ENCODE measurements at regions not wholly inside any gene's neighbourhood (a gene's known extent, or its start where the extent isn't known, plus 50 kb on each side); places are given as distances from the start of the nearest gene placed in this dataset.

DNA sequence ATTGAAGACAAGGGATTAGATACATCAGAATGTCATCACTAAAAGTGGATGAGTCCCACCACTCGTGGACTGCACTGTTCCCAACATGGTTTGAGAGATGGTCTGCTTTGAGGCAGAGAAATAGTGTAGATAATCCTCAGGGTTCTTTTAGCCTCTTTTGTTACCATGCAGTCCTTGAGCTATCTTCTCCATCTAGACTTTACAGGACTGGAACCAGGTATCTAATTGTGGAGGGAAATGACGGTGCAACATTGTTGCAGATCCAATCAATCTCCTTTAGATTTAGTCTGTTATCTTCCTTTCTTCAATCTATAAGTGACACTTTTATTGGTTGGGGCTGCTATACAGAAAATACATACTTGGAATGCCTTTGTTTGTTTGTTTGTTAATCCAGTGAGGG, 183.8 kb upstream of the CWC22 start:
- DNase-seq, result no peak

DNA sequence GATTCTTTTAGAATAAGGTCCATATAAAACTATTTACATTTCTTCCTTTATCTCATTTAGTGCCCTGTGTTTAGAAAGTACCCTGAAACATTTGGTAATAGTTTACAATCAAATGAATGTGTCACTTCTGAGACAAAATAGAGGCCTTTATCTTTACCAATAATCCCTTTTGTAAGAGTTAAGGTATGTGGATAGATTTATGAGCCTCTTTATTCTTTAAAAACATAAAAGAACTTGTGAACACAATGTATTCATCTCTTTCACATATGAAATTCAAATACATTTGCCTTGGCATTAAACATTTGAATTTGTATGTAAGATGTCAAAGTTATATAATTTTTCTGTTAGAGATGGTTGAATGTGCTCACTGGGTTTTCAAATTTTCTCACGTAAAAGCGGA, 180.5 kb upstream of the CWC22 start:
- DNase-seq, result no peak

DNA sequence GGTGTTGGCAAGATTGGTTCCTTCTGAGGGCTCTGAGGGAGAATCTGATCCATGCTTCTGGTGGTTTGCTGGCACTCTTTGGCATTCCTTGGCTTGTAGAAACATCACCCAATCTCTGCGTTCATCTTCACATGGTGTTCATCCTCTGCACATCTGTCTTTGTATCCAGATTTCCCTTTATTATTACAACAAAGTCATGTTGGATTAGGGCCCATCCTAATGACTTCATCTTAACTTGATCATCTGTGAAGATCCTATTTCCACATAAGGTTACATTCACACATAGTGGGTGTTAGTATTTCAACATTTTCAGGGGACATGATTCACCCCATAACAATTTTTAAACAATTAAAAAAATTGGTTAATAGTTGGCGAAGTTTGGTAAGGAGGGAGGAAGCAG, 177.4 kb upstream of the CWC22 start:
- DNase-seq, result no peak

- DNase-seq, result no peak
Measured at GRCh38 chr2:180180511-180180910, 173.4 kb upstream of the CWC22 start.

GRCh38 chr2:180177534-180177933, 170.4 kb upstream of the CWC22 start:
- no peak for DNase-seq

DNA sequence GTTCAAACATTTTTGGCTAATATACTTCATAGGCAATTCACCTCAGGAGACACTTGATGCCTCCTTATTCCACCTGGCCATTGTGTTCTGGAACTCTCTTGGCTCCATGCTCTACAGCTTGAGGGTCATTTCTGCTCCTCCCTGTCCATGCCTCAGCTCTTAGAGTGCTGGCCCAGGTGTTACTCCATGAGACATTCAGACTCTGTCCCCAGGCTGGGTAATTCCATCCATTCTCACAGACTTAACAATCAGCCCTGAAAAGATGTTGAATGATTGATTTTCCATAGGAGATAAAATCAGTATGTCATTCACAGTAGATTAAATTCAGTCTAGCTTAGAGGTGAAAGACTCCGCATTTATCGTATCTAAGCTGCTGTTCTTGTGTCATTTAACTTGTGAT, 168.6 kb upstream of the CWC22 start:
- DNase-seq, result no peak

GRCh38 chr2:180174580-180174979, 167.5 kb upstream of the CWC22 start:
- DNase-seq, result no peak

GRCh38 chr2:180169474-180169873, 162.4 kb upstream of the CWC22 start:
- peak; percentile 20 for DNase-seq

GRCh38 chr2:180161415-180161814, 154.3 kb upstream of the CWC22 start:
- DNase-seq, result no peak

DNA sequence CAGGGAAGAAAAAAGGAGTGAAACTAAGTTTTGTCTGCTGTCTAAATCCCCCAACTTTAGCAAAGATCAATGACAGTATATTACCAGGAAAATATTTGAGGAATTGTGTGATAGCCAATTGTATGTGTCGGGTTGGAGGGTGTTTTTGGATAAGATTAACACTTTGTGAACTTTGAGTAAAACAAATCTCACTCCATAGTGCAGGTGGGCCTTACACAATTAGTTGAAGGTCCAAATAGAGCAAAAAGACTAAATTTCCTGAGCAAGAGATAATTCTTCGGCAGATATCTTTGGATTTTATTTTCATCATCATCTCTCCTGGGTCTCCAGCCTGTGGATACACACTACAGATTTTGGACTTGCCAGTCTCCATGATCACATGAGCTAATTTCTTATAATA, 152.8 kb upstream of the CWC22 start:
- no peak for DNase-seq

DNA sequence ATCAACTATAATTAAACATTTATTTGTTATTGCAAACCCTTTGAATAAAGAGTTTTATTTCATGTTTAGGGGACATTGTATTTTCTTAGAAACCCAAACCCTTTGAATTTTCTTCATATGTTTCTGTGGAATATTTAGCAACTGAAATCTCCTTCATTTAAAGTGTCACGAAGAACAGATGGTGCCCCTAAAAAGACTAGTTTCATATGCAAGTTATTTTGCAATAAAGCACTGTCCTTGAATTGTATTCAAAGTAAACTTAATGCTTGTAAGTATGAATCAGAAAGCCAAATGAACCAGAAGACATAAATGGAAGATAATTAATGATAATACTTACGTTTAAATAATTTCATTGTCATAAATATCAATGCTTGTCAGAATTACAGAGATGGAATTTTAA, 151.9 kb upstream of the CWC22 start:
- DNase-seq, result no peak

GRCh38 chr2:180156651-180157050, 149.6 kb upstream of the CWC22 start:
- DNase-seq, result no peak

DNA sequence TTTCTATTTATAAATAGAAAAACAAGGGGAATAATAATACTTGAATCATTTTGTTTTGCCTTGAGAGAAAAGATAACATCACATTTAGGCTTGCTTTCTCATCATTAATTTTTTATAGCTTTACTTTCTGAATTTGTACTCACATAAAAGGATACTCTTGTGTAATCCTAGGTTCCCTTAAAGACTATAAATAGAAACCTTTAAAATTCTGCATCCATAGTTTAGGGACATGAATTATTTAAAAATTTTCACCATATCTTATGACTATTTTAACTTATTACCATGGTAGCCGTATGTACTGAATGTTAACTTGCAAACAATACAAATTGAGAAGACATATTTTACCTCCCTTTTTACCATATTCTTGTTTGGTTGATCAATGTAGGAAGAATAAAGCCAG, 143.5 kb upstream of the CWC22 start:
- DNase-seq, result no peak

DNA sequence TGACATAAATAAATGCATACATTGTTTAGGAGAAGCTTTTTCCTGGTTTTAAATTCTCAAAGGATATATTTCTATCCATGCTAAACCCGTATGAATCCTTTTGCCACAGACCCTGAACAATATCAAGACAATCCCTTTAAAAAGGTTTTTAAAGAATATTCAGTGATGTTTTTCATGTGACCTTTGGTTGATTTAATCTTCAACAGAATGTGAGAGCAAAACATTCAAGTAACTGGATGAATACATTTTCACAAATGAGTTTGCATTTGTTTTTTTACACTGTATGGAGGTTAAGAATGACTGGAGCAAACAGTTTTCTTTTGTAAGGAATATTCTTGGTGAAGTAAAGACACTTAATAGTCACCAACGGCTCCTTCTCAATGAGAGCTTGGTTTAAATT, 139.4 kb upstream of the CWC22 start:
- DNase-seq, result no peak

GRCh38 chr2:180146114-180146513, 139.0 kb upstream of the CWC22 start:
- no peak for DNase-seq

- no peak for DNase-seq
Measured at GRCh38 chr2:180145163-180145562, 138.1 kb upstream of the CWC22 start.

GRCh38 chr2:180144338-180144813, 137.3 kb upstream of the CWC22 start:
- DNase-seq, result no peak

DNA sequence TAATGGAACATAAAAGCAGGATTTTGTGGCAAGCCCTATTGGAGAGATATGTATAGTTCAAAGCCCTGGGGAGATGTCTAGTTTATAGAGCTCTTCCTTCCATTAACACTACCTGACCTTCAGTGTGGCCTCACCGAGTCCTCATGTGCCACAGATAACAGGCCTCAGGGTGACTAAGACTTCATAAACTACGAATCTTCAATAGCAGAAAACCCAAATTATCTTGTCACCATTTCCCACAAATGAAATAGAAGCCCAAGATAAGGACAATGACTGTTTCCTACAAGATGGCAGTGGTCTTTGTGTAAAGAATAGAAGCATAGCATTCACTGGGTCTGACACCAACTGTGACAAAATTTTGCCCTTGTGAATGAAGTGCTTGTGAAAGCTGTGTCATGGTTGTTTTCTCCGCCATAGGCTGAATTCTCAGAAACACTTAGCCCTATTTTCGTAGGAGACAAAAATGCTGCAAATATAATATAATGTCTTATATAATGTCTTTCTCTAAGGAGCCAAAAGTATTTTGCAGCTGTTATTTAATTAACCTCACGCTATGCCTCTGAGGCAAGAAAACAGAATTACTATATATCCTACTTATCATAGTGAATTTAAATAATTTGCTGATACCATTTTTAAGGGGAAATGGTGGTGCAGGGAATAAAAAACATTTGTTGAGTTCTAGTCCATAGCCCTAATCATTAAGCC, 136.7 kb upstream of the CWC22 start:
- no peak for DNase-seq

- peak; percentile 73 for DNase-seq
Measured at GRCh38 chr2:180141600-180141999, 134.5 kb upstream of the CWC22 start.

GRCh38 chr2:180133736-180134135, 126.6 kb upstream of the CWC22 start:
- DNase-seq, result peak; percentile 13

DNA sequence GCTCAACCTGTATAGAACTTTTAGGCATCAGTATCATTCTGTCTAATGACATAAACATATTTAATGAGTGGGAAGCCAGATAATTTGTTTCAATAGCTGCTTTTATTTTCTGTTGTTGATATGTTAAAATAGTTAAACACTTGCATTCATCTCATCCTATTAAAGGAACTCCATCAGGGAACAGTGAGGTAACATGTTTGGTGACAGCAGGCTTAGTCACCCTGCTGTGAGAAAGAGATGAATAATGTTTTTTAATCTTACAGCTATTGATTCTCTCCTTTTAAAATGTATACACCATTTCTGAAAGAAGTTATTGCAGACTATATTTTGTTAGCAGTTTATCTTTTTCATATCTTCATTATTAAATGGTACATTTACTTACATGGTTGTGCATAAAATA, 123.3 kb upstream of the CWC22 start:
- no peak for DNase-seq

GRCh38 chr2:180128861-180129260, 121.8 kb upstream of the CWC22 start:
- DNase-seq, result no peak

DNA sequence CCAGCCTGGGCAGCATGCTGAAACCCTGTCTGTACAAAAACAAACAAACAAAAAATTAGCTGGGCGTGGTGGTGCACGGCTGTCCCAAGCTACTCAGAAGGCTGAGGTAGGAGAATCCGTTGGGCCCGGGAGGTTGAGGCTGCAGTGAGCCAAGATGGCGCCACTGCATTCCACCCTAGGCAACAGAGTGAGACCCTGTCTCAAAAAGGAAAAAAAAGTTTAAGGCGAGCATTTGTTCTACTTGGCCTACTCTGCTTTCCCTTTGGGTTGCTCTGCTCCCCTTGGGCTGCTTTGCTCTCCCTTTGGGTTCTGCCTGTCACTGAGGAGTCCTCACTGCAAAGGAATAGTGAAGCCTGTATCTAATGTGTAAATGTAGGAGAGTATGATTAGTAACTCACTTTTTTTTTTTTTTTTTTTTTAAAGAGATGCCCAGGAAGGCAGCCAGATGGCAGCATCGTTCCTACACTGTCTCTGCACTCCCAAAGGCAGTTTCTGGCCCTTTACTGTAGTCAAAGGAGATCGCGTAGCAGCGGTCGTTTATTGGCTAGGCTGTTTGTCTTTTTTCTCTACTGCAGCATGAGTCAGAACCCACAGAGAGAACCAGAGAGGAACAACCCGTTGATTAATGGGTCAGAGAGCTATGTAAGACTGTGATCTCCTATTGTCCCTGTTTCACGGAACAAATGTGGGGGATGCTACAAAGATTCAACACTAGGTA, 118.3 kb upstream of the CWC22 start:
- peak; percentile 94 for DNase-seq

DNA sequence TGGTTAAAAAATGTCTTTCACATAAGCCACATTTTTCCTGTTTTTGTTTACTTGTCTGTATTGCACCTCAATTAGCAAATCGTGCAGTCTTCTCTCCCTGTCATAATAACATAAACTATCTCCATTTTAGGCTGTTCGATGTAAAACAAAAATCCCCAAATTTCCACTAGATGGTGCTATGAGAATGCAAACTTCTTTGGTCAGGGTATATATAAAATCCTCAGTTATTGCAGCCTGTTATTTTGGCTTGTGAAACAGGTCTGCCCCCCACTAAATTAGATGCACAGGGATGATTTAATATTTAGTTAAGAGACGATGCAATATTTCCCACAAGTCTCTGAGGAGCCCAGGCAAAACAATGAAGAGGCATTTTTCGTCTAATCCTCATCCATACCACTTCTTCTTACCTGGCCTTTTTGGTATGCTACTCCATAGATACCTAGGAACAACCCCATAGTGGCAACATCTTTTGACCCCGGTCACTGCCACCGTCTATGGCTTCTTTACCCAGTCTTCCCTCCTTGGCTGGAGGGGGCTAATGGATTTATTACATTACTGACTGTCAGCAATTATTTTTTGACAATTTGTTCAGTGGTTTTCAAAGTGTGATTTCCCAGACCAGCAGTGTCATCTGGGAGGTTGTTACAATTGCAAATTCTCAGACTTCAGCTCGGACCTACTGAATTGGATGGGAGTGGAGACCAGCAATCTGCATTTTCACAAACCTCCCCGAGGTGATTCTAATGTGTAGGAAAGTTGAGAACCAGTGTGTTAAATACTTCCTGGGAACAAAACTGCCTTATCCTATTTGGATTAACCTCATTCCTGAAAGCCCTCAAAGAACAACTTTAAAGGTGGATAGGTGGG, 117.4 kb upstream of the CWC22 start:
- peak; percentile 79 for DNase-seq
